ENCODE measurements at regions not wholly inside any gene's neighbourhood (a gene's known extent, or its start where the extent isn't known, plus 50 kb on each side); places are given as distances from the start of the nearest gene placed in this dataset.

DNA sequence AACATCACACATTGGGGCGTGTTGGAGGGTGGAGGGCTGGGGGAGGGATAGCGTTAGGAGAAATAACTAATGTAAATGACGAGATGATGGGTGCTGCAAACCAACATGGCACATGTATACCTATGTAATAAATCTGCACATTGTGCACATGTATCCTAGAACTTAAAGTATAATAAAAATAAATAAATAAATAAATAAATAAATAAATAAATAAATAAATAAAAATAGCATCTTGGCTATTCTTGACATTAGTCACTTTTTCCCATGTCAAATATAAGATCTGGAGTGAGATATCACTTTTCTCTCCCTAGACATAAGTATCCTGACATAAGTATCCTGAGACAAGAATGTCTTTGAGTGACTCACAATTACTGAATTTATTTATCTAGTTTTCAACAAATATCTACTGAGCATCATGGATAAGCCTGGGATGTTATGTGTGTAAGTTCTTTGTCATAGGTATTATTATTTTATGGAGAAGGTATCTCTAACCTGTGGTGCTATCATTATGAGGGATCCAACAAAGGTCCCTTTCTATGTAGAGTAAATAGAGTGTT, 691.3 kb downstream of the SORCS1 start:
- FAIRE-seq (no peak), DNase-seq (ENCODE audit: low read depth, low spot score) (no peak)
- H3K9me1 ChIP-seq (ENCODE audit: control insufficient read depth, extremely low read depth, insufficient read depth, low read length): no peaks in the 10 kb centered on the region
- no peaks in the 10 kb centered on the region for H3K9me3 ChIP-seq (ENCODE audit: control insufficient read depth, low read depth, low read length)
- H2AFZ ChIP-seq (ENCODE audit: control insufficient read depth, low read length): no peak overlapping the region
- H4K20me1 ChIP-seq (ENCODE audit: control insufficient read depth, extremely low read depth, insufficient read depth, low read length): no peaks in the 10 kb centered on the region
- H3K9ac ChIP-seq (ENCODE audit: control insufficient read depth, extremely low read depth, insufficient read depth, low read length): no peak overlapping the region
- H3K36me3 ChIP-seq (ENCODE audit: control insufficient read depth in 2 of 2, extremely low read depth in 1 of 2, insufficient read depth in 2 of 2, low read length in 2 of 2): no peaks in the 10 kb centered on the region
- no peak overlapping the region for H3K27ac ChIP-seq (ENCODE audit: control insufficient read depth, insufficient read depth, low read length)
- H3K4me1 ChIP-seq (ENCODE audit: control insufficient read depth, extremely low read depth, insufficient read depth, low read length): no peaks in the 10 kb centered on the region
- no peak overlapping the region for H3K4me2 ChIP-seq (ENCODE audit: control insufficient read depth, extremely low read depth, insufficient read depth, low read depth, low read length)
- TF ChIP-seq, protein P1, sequence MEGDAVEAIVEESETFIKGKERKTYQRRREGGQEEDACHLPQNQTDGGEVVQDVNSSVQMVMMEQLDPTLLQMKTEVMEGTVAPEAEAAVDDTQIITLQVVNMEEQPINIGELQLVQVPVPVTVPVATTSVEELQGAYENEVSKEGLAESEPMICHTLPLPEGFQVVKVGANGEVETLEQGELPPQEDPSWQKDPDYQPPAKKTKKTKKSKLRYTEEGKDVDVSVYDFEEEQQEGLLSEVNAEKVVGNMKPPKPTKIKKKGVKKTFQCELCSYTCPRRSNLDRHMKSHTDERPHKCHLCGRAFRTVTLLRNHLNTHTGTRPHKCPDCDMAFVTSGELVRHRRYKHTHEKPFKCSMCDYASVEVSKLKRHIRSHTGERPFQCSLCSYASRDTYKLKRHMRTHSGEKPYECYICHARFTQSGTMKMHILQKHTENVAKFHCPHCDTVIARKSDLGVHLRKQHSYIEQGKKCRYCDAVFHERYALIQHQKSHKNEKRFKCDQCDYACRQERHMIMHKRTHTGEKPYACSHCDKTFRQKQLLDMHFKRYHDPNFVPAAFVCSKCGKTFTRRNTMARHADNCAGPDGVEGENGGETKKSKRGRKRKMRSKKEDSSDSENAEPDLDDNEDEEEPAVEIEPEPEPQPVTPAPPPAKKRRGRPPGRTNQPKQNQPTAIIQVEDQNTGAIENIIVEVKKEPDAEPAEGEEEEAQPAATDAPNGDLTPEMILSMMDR (optimal IDR thresholded peaks at IDR 0.05 in 1 of 3, IDR thresholded peaks at IDR 0.05 in 1 of 3, conservative IDR thresholded peaks at IDR 0.05 in 1 of 3; ENCODE audit: extremely low read depth in 1 of 3, insufficient read depth in 2 of 3, low read length in 3 of 3): no peak
- no peak for TF ChIP-seq EZH2 (IDR thresholded peaks at IDR 0.05; ENCODE audit: low read length)
- no peak overlapping the region for H3K4me3 ChIP-seq (ENCODE audit: control insufficient read depth in 2 of 3, extremely low read depth in 1 of 3, insufficient read depth in 2 of 3, low read depth in 1 of 3, low read length in 3 of 3)
- H3K27me3 ChIP-seq (ENCODE audit: control insufficient read depth, extremely low read depth, insufficient read depth, low read length): no peaks in the 10 kb centered on the region
- no peaks in the 10 kb centered on the region for H3K79me2 ChIP-seq (ENCODE audit: control insufficient read depth, insufficient read depth, low read length)
- dilution Hi-C loops (cut with MboI; ENCODE audit: extremely low pct_ligation_motif_present, low sequenced_read_pairs): no loop called here

DNA sequence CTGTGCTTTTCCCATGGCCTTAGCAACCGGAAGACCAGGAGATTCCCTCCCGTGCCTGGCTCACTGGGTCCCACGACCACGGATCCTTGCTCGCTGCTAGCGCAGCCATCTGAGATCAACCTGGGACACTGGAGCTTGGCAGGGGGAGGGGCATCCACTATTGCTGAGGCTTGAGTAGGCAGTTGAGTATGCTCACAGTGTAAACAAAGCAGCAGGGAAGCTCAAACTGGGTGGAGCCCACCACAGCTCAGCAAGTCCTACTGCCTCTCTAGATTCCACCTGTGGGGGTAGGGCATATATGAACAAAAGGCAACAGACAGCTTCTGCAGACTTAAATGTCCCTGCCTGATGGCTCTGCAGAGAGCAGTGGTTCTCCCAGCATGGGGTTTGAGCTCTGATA, 697.0 kb downstream of the SORCS1 start:
- no peaks in the 10 kb centered on the region for H3K27me3 ChIP-seq (ENCODE audit: control insufficient read depth, extremely low read depth, insufficient read depth, low read length)
- dilution Hi-C loops (cut with MboI; ENCODE audit: extremely low pct_ligation_motif_present, low sequenced_read_pairs): no loop called here

More for the DNA sequence above, 697.0 kb downstream of the SORCS1 start:
- no peaks in the 10 kb centered on the region for H4K20me1 ChIP-seq (ENCODE audit: control insufficient read depth, extremely low read depth, insufficient read depth, low read length)
- no peak for DNase-seq (ENCODE audit: low read depth, low spot score)
- no peaks in the 10 kb centered on the region for H3K4me1 ChIP-seq (ENCODE audit: control insufficient read depth, extremely low read depth, insufficient read depth, low read length)
- no peak overlapping the region for H2AFZ ChIP-seq (ENCODE audit: control insufficient read depth, low read length)
- no peak for FAIRE-seq
- no peak overlapping the region for H3K27ac ChIP-seq (ENCODE audit: control insufficient read depth, insufficient read depth, low read length)
- H3K4me3 ChIP-seq (ENCODE audit: control insufficient read depth in 2 of 3, extremely low read depth in 1 of 3, insufficient read depth in 2 of 3, low read depth in 1 of 3, low read length in 3 of 3): no peak overlapping the region
- H3K79me2 ChIP-seq (ENCODE audit: control insufficient read depth, insufficient read depth, low read length): no peaks in the 10 kb centered on the region
- no peak overlapping the region for H3K4me2 ChIP-seq (ENCODE audit: control insufficient read depth, extremely low read depth, insufficient read depth, low read depth, low read length)
- no peaks in the 10 kb centered on the region for H3K9me3 ChIP-seq (ENCODE audit: control insufficient read depth, low read depth, low read length)
- no peaks in the 10 kb centered on the region for H3K9me1 ChIP-seq (ENCODE audit: control insufficient read depth, extremely low read depth, insufficient read depth, low read length)
- TF ChIP-seq, protein P1 (optimal IDR thresholded peaks at IDR 0.05 in 1 of 3, IDR thresholded peaks at IDR 0.05 in 1 of 3, conservative IDR thresholded peaks at IDR 0.05 in 1 of 3; ENCODE audit: extremely low read depth in 1 of 3, insufficient read depth in 2 of 3, low read length in 3 of 3): no peak
- TF ChIP-seq EZH2 (IDR thresholded peaks at IDR 0.05; ENCODE audit: low read length): no peak
- no peak overlapping the region for H3K9ac ChIP-seq (ENCODE audit: control insufficient read depth, extremely low read depth, insufficient read depth, low read length)
- H3K36me3 ChIP-seq (ENCODE audit: control insufficient read depth in 2 of 2, extremely low read depth in 1 of 2, insufficient read depth in 2 of 2, low read length in 2 of 2): no peaks in the 10 kb centered on the region

All from keratinocyte (primary cell).